ENCODE measurements at regions not wholly inside any gene's neighbourhood (a gene's known extent, or its start where the extent isn't known, plus 50 kb on each side); places are given as distances from the start of the nearest gene placed in this dataset.

DNA sequence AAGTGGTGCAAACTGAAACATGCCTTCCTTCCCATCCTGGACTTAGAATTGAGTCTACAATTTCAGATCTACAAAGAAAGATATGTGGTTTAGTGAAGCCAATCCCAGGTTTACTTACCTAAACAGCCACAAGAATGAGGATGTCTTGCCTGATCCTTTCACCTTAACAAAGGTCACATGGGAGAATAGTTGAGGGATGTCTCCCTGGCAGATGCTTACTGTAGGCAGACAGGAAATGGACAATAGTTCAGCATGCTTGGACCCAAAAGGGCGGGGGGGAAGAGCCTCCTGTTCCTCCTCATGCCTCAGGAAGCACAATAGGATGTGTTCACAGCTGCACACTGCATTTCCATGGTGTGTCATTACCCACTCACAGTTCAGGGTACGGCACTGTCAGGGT lies 492.7 kb upstream of the USP24 start:
- no peak overlapping the region for H3K4me3 Mint-ChIP-seq
- H3K27me3 Mint-ChIP-seq: peaks cover 3% of the 10 kb centered on the region
- DNase-seq (ENCODE audit: extremely low spot score, unreplicated experiment): no peak
- peaks cover 8% of the 10 kb centered on the region for H3K9me3 Mint-ChIP-seq
- no peaks in the 10 kb centered on the region for H3K36me3 Mint-ChIP-seq
- TF ChIP-seq, protein P1, sequence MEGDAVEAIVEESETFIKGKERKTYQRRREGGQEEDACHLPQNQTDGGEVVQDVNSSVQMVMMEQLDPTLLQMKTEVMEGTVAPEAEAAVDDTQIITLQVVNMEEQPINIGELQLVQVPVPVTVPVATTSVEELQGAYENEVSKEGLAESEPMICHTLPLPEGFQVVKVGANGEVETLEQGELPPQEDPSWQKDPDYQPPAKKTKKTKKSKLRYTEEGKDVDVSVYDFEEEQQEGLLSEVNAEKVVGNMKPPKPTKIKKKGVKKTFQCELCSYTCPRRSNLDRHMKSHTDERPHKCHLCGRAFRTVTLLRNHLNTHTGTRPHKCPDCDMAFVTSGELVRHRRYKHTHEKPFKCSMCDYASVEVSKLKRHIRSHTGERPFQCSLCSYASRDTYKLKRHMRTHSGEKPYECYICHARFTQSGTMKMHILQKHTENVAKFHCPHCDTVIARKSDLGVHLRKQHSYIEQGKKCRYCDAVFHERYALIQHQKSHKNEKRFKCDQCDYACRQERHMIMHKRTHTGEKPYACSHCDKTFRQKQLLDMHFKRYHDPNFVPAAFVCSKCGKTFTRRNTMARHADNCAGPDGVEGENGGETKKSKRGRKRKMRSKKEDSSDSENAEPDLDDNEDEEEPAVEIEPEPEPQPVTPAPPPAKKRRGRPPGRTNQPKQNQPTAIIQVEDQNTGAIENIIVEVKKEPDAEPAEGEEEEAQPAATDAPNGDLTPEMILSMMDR (conservative IDR thresholded peaks at IDR 0.05): no peak
- H3K4me1 Mint-ChIP-seq (ENCODE audit: unreplicated experiment): peaks cover 21% of the 10 kb centered on the region
- H3K27ac Mint-ChIP-seq: no peak overlapping the region

DNA sequence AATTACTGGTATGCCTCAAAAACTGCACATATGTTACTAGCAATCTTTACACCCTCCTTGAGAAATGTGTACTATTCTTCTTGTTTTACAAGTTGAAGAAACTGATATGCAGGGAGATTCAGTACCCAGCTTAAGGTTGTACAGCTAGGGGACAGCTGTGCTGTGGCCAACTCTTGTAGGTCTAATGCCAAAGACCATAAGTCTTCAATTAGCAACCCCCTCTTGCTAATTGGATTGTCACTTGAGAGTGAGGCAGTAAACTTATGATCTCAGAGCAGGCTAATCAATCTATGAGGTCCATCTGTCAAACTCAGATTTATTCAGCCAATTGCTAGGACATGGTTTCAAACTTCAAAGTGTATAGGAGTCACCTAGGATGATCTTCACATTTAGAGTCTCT lies 492.0 kb upstream of the USP24 start:
- Mint-ChIP-seq H3K27me3 (peaks cover 3% of the 10 kb centered on the region), H3K4me3 (no peak overlapping the region), H3K4me1 (ENCODE audit: unreplicated experiment) (peaks cover 24% of the 10 kb centered on the region), H3K9me3 (peaks cover 9% of the 10 kb centered on the region), H3K36me3 (no peaks in the 10 kb centered on the region), H3K27ac (no peak overlapping the region)
- TF ChIP-seq, protein P1 (conservative IDR thresholded peaks at IDR 0.05): no peak
- DNase-seq (ENCODE audit: extremely low spot score, unreplicated experiment): no peak

- H3K27me3 Mint-ChIP-seq: peaks cover 3% of the 10 kb centered on the region
- TF ChIP-seq, protein P1 (conservative IDR thresholded peaks at IDR 0.05): no peak
- H3K27ac Mint-ChIP-seq: no peak overlapping the region
- peaks cover 5% of the 10 kb centered on the region for H3K36me3 Mint-ChIP-seq
- H3K4me3 Mint-ChIP-seq: no peak overlapping the region
- no peak for DNase-seq (ENCODE audit: extremely low spot score, unreplicated experiment)
- H3K9me3 Mint-ChIP-seq: peaks cover 15% of the 10 kb centered on the region
- H3K4me1 Mint-ChIP-seq (ENCODE audit: unreplicated experiment): peaks cover 24% of the 10 kb centered on the region
Measured at GRCh38 chr1:55706397-55706796, 491.2 kb upstream of the USP24 start.

DNA sequence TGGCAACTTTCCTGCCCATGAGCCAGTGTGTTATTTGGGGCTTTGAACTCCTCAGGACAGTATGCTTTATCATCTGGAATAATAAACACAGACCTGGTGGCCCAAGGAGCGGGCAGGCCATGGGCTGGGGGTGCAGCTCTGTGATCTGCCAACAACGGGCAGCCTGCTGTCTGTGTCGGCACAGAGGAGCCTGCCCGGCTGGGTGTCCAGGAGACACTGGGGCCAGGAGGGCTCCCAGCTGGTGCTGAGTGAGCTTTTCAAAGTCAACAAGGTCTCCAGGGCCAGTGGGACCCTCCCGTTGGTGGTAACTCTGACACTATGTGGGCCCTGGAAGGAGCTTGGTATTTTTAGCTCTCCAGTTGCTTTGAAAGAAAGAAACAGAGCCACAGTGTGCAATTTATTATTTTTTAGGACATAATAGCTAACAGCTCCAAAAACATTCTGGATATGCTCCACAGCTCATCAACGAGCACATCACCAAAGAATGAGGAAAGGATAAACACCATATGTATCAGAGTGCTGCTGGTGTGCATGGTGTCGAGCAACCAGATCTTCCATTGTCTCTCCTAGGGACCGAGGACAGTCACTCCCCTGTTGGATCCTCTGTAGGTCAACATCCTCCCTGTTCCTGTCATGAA lies 488.7 kb upstream of the USP24 start:
- Mint-ChIP-seq H3K27ac (peak overlapping the region; percentile 40), H3K4me1 (ENCODE audit: unreplicated experiment) (peaks cover 29% of the 10 kb centered on the region), H3K36me3 (peaks cover 8% of the 10 kb centered on the region), H3K4me3 (no peak overlapping the region), H3K9me3 (peaks cover 20% of the 10 kb centered on the region), H3K27me3 (peaks cover 3% of the 10 kb centered on the region)
- TF ChIP-seq, protein P1 (conservative IDR thresholded peaks at IDR 0.05): no peak
- DNase-seq (ENCODE audit: extremely low spot score, unreplicated experiment): no peak

GRCh38 chr1:55702064-55702463 lies 486.9 kb upstream of the USP24 start:
- Mint-ChIP-seq H3K27ac (no peak overlapping the region), H3K4me1 (ENCODE audit: unreplicated experiment) (peaks cover 27% of the 10 kb centered on the region), H3K36me3 (peaks cover 8% of the 10 kb centered on the region), H3K9me3 (peaks cover 20% of the 10 kb centered on the region), H3K27me3 (peaks cover 3% of the 10 kb centered on the region), H3K4me3 (no peak overlapping the region)
- TF ChIP-seq, protein P1 (conservative IDR thresholded peaks at IDR 0.05): peak; percentile 78
- no peak for DNase-seq (ENCODE audit: extremely low spot score, unreplicated experiment)
